ENCODE measurements at regions not wholly inside any gene's neighbourhood (a gene's known extent, or its start where the extent isn't known, plus 50 kb on each side); places are given as distances from the start of the nearest gene placed in this dataset.

DNA sequence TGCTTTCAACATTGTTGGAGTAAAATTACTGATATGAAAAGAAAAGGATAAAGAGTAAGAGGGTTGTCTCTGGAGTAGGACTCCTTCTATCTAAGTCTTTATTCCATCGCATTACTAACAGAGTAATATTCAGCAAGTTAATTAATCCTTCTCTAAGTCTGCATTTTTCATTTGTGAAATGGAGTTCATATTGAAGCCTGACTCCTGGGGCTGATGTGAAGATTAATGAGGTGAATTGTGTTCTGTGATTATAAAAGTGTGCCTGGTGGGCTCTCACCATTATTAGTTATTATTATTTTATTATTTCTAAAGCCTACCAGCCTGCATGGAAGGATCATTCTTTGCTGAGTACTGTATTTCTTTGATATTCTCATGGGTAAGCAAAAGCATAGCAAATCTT, 1096.7 kb downstream of the KCNT2 start:
- no peak for DNase-seq (ENCODE audit: low spot score)

DNA sequence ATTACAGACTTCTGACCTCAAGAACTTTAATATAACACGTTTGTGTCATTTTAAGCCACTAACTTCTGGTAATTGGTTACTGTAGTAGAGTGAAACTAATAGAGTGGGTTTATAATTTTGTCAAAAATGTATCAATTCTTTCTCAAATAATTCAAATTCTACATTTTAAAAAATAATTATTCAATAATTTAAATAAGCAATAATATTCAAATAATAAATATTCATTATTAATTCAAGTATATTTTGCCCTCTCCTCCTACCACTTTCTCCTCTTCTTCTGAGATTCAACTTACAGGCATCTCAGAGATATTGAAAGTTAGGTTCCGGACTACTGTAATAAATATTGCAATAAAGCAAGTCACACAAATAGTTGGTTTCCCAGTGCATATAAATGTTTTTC, 1107.1 kb downstream of the KCNT2 start:
- intact Hi-C loops (cut with DNase I): no loop called here
- no peak for DNase-seq (ENCODE audit: low spot score)

More for the DNA sequence above, 1096.7 kb downstream of the KCNT2 start:
- intact Hi-C loops (cut with DNase I): no loop called here

DNA sequence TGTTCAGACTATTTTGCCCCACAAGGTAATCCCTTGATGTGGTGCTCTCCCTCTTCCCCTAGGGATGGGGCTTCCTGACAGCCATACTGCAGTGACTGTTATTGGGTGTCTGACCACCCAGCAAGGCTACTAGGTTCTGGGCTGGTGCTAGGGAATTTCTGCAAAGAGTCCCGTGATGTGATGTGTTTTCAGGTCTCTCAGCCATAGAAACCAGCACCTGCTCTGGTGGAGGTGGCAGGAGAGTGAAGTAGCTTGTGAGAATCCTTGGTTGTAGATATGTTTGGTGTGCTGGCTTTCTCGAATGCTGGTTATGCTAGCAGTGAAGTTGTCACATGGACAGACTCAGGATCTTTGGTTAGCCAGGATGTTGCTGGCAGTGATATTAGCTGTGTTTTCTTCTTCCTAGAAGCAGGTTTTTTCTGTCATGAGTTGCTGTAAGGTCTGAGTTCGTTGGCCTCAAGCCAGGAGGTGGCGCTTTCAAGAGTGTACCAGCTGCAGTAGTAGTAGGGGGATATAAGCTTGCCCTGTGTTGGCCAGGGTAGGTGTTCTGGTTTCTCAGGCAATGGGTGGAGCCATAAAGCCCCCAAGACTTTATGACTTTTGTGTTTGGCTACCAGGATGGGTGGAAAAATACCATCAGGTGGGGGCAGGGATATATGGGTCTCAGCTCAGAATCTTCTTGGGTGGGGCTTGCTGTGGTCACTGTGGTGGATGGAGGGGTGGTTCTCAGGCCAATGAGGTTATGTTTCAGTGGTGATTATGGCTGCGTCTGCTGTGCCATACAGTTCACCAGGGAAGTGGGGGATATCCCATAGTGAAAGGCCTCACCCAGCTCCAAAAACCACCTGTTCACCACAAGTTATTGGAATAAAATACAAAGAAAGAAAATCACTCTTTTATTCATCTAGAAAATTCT, 1112.3 kb downstream of the KCNT2 start:
- intact Hi-C loops (cut with DNase I): no loop called here
- no peak for DNase-seq (ENCODE audit: low spot score)

DNA sequence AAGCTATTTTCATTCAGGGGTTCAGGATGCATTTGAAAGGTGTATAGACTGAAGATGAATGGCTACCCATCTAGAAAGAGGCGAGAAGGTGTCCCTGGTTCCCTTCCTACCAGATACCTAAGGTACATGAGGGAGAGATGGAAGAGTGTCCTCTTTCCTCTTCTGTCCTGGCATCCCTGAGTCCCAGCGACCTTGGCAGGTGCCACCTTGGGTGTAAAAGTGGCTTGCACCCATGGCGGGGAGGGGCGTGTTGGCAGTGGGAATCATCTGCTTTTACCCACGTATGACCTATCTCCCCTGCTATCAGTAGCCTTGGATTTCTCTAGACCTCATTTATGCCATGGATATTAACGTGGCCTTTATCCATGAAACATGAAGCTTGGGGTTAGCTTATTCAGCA, 1126.1 kb downstream of the KCNT2 start:
- no peak for DNase-seq (ENCODE audit: low spot score)
- intact Hi-C loops (cut with DNase I): no loop called here

DNA sequence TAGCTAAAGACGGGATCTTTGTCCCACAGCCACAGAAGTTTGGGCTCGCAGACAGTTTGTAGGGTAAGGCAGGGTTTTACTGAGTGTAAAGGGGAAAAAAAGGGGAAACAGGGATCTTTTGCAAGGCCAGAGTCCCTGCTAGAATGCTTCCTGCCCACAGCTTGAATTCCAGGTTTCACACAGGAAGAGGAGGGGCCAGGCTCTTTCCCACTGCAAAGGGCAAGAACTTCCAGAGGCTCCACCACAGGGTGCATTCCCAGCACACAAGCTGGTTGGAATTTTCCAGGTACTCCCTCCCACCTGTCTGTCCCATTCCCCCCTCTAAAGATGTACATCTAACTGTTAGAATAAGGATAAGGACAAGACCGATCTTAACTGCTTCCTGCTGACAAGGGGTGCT, 1126.9 kb downstream of the KCNT2 start:
- no peak for DNase-seq (ENCODE audit: low spot score)

DNA sequence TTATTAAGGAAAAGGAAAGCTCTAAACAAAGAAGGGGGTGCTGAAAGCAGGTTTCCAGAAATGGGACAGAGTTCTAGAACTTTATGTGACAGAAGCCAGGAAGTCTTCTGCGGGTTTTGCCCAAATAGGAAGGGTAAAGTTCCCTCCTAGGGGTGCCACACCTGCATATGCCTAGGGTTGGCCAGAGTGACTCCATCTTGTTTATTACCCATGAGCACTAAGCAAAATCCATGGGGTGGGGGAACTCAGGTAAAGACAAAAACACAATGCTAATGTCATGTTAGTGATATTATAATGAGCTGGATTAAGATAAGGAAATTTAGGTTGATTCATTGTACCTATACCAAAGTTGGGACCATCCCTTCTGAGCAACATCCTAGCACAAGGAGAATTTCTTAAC, 1132.7 kb downstream of the KCNT2 start:
- intact Hi-C loops (cut with DNase I): no loop called here
- no peak for DNase-seq (ENCODE audit: low spot score)

More for the DNA sequence above, 1126.9 kb downstream of the KCNT2 start:
- intact Hi-C loops (cut with DNase I): no loop called here

DNA sequence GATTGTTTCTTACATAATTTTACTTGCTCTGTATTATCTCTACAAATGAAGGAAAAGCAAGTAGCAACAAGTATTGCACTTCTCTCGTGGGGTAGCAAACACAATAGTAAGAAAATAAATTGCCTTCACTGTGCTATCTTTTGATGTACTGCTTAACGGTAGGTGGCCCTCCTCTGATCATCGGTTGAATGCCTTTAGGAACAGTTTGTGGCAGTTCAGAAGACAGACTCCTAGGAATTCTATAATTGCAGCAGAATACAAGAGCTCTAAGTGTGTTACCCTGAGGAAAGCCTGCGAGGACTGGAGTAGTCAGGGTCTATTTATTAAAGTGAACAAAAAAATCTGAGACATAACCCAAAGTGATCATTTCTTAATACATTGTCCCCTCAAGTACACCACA, 1135.9 kb downstream of the KCNT2 start:
- intact Hi-C loops (cut with DNase I): no loop called here
- DNase-seq (ENCODE audit: low spot score): no peak

DNA sequence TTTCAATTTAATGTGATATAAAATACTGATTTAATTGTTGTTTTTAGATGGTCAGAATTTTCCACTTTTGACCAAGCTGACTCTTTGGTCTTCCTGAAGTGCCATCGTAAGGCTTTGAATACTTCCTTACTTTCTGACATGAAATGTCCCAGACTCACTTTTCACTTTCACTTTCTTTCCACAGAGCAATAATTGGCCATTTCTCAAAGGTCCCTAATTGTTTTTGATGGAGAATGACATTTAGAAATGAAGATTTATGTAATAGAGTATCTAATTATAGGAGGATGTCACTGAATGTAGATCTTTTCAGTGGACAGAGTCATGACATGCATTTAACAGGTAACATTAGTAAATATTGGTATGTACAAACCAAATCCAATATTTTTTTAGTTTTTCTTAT, 1141.6 kb downstream of the KCNT2 start:
- no peak for DNase-seq (ENCODE audit: low spot score)
- intact Hi-C loops (cut with DNase I): no loop called here

DNA sequence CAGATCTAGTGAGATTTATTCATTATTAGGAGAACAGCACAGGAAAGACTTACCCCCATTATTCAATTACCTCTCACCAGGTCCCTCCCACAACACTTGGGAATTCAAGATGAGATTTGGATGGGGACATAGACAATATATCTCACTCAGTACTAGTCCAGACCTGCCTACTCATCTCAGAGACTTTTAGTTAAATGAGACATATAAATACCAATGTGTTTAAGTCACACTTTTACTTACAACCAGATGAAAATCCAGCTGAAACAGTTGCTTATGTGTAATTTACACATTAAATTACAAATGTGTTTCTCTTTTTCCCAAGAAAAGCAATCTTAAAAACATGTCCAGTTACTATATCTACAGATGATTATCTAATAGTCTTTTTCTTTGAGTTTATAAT, 1145.6 kb downstream of the KCNT2 start:
- intact Hi-C loops (cut with DNase I): no loop called here
- no peak for DNase-seq (ENCODE audit: low spot score)

DNA sequence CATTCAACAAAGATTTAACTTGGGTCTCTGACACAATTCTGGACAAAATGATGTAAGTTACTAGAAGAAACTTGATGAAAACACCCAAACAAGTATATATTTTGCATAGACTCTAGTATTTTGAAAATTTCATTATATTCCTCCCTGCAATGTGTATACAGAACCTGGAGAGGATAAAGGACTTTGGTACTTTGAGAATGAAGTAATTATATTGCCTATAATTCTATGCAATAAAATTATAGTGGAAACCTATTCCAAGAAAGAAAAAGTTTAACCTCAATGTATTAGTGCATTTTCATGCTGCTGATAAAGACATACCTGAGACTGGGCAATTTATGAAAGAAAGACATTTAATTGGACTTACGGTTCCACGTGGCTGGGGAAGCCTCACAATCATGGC, 1146.1 kb downstream of the KCNT2 start:
- no peak for DNase-seq (ENCODE audit: low spot score)
- intact Hi-C loops (cut with DNase I): no loop called here

DNA sequence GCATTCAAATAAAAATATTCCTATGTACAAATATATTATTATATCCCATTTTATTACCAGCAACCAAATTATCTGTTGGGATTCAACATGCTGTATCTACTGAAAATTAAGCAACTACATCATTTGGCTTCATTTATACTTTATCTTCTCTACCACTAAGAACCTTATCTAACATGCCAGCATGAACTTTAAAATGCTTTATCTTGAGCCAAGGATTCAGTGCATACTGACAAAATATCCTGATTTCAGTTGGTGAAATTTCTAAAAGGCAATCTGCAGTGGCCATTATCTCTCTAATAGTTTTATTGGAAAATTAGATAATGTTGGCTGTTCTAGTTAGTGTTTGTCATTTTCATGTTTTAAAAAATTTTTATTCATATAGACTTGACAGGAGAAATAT, 1149.9 kb downstream of the KCNT2 start:
- DNase-seq (ENCODE audit: low spot score): no peak
- intact Hi-C loops (cut with DNase I): no loop called here

DNA sequence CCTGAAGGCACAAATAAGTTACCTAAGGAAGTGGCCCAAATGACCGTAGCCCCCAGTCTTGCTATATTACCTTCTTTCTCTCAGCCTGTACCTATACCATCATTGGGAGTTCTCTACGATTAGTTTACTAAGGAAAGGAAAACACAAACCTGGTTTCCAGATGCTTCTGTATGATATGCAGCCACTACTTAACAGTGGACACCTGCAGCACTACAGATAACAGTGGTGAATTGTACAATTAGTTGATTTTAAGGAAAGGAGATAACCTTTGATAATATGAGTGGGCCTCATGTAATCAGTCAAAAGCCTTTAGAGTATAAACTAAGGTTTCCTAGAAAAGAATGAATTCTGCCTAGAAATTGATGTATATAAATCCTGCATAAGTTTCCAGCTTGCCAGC, 1157.4 kb downstream of the KCNT2 start:
- intact Hi-C loops (cut with DNase I): no loop called here

DNA sequence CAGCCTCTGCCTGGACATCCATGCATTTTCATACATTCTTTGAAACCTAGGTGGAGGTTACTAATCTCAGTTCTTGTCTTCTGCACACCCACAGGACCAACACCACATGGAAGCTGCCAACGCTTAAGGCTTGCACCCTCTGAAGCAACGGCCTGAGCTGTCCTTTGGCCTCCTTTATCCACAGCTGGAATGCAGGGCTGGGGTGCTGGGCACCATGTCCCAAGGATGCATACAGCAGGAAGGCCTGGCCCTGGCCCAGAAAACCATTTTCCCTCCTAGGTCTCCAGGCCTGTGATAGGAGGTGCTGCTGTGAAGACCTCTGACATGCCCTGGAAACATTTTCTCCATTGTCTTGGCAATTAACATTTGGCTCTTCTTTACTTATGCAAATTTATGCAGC, 1168.6 kb downstream of the KCNT2 start:
- DNase-seq (ENCODE audit: low spot score): no peak
- intact Hi-C loops (cut with DNase I): no loop called here

More for the DNA sequence above, 1157.4 kb downstream of the KCNT2 start:
- no peak for DNase-seq (ENCODE audit: low spot score)

DNA sequence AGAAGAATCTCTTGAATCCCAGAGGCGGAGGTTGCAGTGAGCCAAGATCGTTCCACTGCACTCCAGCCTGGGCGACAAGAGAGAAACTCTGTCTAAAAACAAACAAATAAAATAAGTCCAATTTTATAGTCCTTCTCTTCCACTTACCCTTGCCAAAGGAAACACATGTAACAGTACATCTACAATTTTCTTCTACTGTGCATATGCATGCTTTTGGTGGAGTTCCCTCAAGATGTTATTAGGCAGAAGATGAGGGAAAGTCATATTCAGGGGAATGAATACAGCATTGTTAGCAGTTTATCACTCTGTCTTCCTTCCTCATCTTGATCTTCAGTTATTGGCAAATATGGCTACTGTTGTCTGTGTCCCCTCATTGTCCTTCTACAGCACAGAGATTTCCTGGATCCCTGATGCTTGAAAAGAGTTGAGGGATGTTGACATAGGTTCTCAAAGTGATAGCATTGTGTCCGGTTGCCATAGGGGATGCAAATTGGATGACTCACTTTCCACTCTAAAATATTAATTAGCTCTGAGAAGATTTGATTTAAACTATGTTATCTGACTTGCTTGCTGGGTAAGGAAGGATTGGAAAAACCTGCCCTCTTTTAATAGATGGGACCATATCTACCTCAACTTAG, 1173.6 kb downstream of the KCNT2 start:
- intact Hi-C loops (cut with DNase I): no loop called here
- no peak for DNase-seq (ENCODE audit: low spot score)

DNA sequence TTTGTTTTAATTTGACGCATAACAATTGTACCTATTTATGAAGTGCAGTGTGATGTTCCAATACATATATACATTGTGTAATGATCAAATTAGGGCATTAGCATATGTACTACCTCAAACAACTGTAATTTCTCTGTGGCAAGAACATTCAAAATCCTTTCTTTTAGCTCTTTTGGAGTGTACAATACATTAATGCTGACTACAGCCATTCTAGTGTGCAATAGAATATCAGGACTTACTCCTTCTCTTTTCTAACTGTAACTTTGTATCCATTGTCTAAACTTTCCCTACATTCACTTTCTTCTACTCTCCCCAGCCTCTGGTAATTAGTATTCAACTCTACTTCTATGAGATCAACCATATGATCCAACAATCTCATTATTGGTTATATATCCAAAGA, 1177.4 kb downstream of the KCNT2 start:
- intact Hi-C loops (cut with DNase I): no loop called here
- DNase-seq (ENCODE audit: low spot score): no peak

DNA sequence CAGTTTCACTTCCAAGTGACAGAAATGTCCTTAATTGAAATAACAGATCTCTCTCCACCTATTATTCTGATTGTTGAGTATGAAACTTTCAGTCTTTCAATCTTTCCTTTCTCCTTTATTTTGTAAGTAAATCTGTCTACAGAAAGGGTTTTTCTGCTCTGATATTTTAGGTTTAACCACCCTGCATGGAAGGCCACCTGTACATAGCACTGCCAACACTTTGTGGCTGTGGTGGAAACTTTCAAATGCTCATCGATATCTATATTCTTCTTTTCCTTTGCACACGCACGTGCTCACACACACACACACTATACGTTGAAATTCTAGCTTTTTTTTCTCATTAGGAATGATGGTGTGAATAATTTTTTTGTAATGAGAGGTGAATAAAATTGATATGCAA, 1179.3 kb downstream of the KCNT2 start:
- no peak for DNase-seq (ENCODE audit: low spot score)
- intact Hi-C loops (cut with DNase I): no loop called here

DNA sequence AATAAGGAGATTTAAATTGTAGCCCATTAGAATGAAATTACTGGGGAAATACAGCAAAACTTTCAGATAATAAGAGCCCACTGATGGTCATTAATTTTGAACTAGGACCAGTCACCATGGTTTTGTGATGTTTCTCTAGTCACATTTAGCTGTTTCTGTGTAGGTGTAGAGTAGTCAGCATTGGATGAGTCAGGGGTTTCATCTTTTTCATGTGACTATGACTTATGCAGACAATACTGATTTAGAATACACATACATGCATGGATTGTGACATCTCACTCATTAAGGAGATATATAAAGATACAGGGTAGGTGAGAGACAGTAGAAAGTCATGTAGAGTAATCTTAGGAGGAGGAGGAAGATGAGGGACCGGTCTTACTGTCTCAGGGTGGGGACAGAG, 1192.7 kb downstream of the KCNT2 start:
- intact Hi-C loops (cut with DNase I): no loop called here
- no peak for DNase-seq (ENCODE audit: low spot score)

DNA sequence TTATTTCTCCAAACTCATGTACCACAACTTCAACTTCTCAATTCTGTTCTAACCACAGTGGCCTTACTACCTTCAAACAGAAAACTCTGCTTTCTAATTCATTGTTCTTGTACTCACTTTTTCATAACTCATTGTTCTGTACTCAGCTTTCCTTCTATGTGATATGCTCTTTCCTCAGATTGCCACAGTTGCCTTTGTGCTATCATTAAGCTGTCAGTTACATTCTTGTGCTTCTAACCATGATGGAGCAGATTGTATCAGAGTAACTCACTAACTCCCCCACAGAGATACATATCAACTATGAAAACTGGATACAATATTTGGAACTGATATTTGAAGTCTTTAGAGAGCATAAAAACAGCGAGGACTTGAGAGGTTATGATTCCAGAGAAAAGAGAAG, 1213.7 kb downstream of the KCNT2 start:
- intact Hi-C loops (cut with DNase I): no loop called here
- no peak for DNase-seq (ENCODE audit: low spot score)

DNA sequence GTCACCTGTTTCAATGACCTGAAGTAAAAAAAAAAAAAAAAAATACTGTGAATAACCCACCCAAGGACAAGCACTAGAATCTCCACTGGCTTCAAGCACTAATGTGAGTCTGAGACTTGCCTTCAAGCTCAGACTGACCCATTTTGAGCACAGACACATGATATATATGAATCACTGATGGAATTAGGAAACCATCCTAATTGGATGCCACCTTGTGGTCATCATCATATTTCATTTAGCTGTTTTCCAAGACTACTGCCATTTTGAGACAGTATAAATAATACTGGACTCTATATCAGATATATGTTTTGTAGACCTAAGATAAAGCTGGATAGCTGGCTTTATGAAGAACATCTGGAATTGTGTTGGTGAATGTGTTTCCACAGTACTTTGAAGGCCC, 1232.0 kb downstream of the KCNT2 start:
- intact Hi-C loops (cut with DNase I): no loop called here
- no peak for DNase-seq (ENCODE audit: low spot score)

DNA sequence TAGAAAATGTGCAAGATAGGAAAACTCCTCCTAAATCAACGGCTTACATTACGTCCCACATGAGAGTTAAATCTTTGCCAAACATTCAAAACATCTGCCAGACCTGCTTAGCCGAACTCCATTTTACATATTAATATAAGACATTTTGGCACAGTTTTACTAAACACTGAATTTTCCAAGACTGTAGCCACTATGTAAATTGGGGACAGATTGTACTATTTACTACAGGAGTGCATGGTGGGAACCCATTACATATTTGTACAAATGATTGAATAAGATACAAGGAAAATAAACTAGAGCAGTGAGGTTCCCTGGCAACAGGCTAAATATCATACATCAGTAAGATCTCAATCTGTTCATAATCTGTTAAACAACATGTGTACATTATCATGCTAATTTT, 1234.4 kb downstream of the KCNT2 start:
- no peak for DNase-seq (ENCODE audit: low spot score)
- intact Hi-C loops (cut with DNase I): no loop called here

DNA sequence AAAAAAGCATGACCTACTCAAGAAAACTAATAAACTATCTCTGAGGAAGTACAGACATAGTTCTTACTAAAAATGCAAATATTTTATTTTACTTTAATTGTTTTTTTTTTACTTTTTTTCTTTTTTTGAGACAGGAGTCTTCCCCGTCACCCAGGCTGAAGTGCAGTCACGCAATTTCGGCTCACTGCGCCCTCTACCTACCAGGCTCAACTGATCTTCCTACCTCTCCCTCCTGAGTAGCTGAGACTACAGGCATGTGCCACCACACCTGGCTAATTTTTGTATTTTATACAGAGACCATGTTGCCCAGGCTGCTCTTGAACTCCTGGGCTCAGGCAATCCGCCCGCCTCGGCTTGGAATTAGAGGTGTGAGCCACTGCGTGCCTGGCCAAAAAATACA, 1263.1 kb downstream of the KCNT2 start:
- no peak for DNase-seq (ENCODE audit: low spot score)
- intact Hi-C loops (cut with DNase I): no loop called here
